SK-N-MC (cell line): ENCODE measurements at regions not wholly inside any gene's neighbourhood (a gene's known extent, or its start where the extent isn't known, plus 50 kb on each side); places are given as distances from the start of the nearest gene placed in this dataset.

Experiments used
- DNase-seq: peaks from one replicate; pipeline ENCODE4 v3.0.0-alpha.2; 2011; ENCODE audit warnings: low read depth, low spot score
- H3K27ac ChIP-seq: fragments of 200-600 bp; sonication (generic); 2 replicates; pipeline ENCODE4 v1.5.1; 2016; ENCODE audit warnings: mixed run types
- H3K36me3 ChIP-seq: fragments of 200-600 bp; sonication (generic); 2 replicates; pipeline ENCODE4 v1.6.1; 2017; ENCODE audit warnings: antibody characterized with exemption, low read length, mixed read lengths; ENCODE audit not compliant: insufficient read depth
- H3K4me3 ChIP-seq: fragments of 200-600 bp; sonication (generic); 2 replicates; pipeline ENCODE4 v1.5.1; 2016
- H3K9ac ChIP-seq: fragments of 200-600 bp; sonication (generic); 2 replicates; pipeline ENCODE4 v1.8.0; 2017; ENCODE audit warnings: mixed run types, mixed read lengths; ENCODE audit not compliant: insufficient read length
- H3K9me3 ChIP-seq: fragments of 200-600 bp; sonication (generic); 2 replicates; pipeline ENCODE4 v1.6.1; 2017; ENCODE audit warnings: low read depth, mild to moderate bottlenecking, antibody characterized with exemption, low read length, moderate library complexity, mixed read lengths
- EZH2 ChIP-seq: fragments of 200-600 bp; sonication (generic); IDR thresholded peaks from one replicate; pipeline ENCODE4 v1.6.1; 2017; ENCODE audit warnings: antibody characterized with exemption
- FOXP2 ChIP-seq: optimal IDR thresholded peaks from 2 replicates; pipeline ENCODE3; 2011; ENCODE audit warnings: mild to moderate bottlenecking, moderate library complexity; ENCODE audit not compliant: insufficient read depth; ENCODE audit errors: extremely low read length, control extremely low read depth
- POLR2AphosphoS5 ChIP-seq: IDR thresholded peaks from 2 replicates; pipeline ENCODE4 v1.6.1; 2012; ENCODE audit warnings: mild to moderate bottlenecking, low read depth, low read length, borderline replicate concordance

- Histone ChIP-seq H3K9me3 (no peaks in the 10 kb centered on the region), H3K4me3 (no peak overlapping the region), H3K36me3 (no peaks in the 10 kb centered on the region), H3K27ac (no peak overlapping the region), H3K9ac (no peak overlapping the region)
- DNase-seq = no peak
- TF ChIP-seq POLR2AphosphoS5 (no peak), FOXP2 (no peak), EZH2 (no peak)
Measured at GRCh38 chr2:239729151-239729550, 296.0 kb downstream of the NDUFA10 start.

- Histone ChIP-seq H3K36me3 (no peaks in the 10 kb centered on the region), H3K9ac (no peak overlapping the region), H3K9me3 (no peaks in the 10 kb centered on the region), H3K4me3 (no peak overlapping the region), H3K27ac (no peak overlapping the region)
- DNase-seq = no peak
- no peak for TF ChIP-seq EZH2
- TF ChIP-seq FOXP2 = no peak
- no peak for TF ChIP-seq POLR2AphosphoS5
Measured at GRCh38 chr2:239728751-239729150, 296.4 kb downstream of the NDUFA10 start.

GRCh38 chr2:239727776-239728600 lies 297.2 kb downstream of the NDUFA10 start:
- Histone ChIP-seq H3K27ac (no peak overlapping the region), H3K9me3 (no peaks in the 10 kb centered on the region), H3K36me3 (no peaks in the 10 kb centered on the region), H3K9ac (no peak overlapping the region), H3K4me3 (no peak overlapping the region)
- TF ChIP-seq POLR2AphosphoS5 (no peak), FOXP2 (no peak), EZH2 (no peak)
- no peak for DNase-seq

- no peak for DNase-seq
- Histone ChIP-seq H3K4me3 (no peak overlapping the region), H3K9ac (no peak overlapping the region), H3K36me3 (no peaks in the 10 kb centered on the region), H3K9me3 (no peaks in the 10 kb centered on the region), H3K27ac (no peak overlapping the region)
- TF ChIP-seq EZH2 = no peak
- no peak for TF ChIP-seq POLR2AphosphoS5
- TF ChIP-seq FOXP2 = no peak
Measured at GRCh38 chr2:239727182-239727775, 297.9 kb downstream of the NDUFA10 start.

- DNase-seq = no peak
- H3K36me3 ChIP-seq = no peaks in the 10 kb centered on the region
- H3K9me3 ChIP-seq = no peaks in the 10 kb centered on the region
- no peak overlapping the region for H3K4me3 ChIP-seq
- no peak overlapping the region for H3K27ac ChIP-seq
- H3K9ac ChIP-seq = no peak overlapping the region
- TF ChIP-seq FOXP2 (no peak), EZH2 (no peak), POLR2AphosphoS5 (no peak)
Measured at GRCh38 chr2:239726631-239727181, 298.4 kb downstream of the NDUFA10 start.

- no peaks in the 10 kb centered on the region for H3K36me3 ChIP-seq
- H3K9ac ChIP-seq = no peak overlapping the region
- TF ChIP-seq POLR2AphosphoS5 (no peak), FOXP2 (no peak), EZH2 (no peak)
- no peaks in the 10 kb centered on the region for H3K9me3 ChIP-seq
- DNase-seq = no peak
- H3K27ac ChIP-seq = no peak overlapping the region
- H3K4me3 ChIP-seq = no peak overlapping the region
Measured at GRCh38 chr2:239726091-239726591, 299.0 kb downstream of the NDUFA10 start.

- TF ChIP-seq EZH2 = no peak
- no peak for TF ChIP-seq FOXP2
- TF ChIP-seq POLR2AphosphoS5 = no peak
- no peaks in the 10 kb centered on the region for H3K9me3 ChIP-seq
- no peaks in the 10 kb centered on the region for H3K36me3 ChIP-seq
- H3K27ac ChIP-seq = no peak overlapping the region
- DNase-seq = no peak
- no peak overlapping the region for H3K9ac ChIP-seq
- no peak overlapping the region for H3K4me3 ChIP-seq
Measured at GRCh38 chr2:239725551-239725890, 299.6 kb downstream of the NDUFA10 start.

- no peak for DNase-seq
- TF ChIP-seq EZH2 (no peak), FOXP2 (no peak), POLR2AphosphoS5 (no peak)
- no peaks in the 10 kb centered on the region for H3K36me3 ChIP-seq
- H3K9ac ChIP-seq = no peak overlapping the region
- no peak overlapping the region for H3K4me3 ChIP-seq
- H3K27ac ChIP-seq = no peak overlapping the region
- H3K9me3 ChIP-seq = no peaks in the 10 kb centered on the region
Measured at GRCh38 chr2:239724851-239725550, 300.1 kb downstream of the NDUFA10 start.

- no peak for DNase-seq
- TF ChIP-seq FOXP2 = no peak
- TF ChIP-seq POLR2AphosphoS5 = no peak
- no peak for TF ChIP-seq EZH2
- Histone ChIP-seq H3K4me3 (no peak overlapping the region), H3K9me3 (no peaks in the 10 kb centered on the region), H3K36me3 (no peaks in the 10 kb centered on the region), H3K27ac (no peak overlapping the region), H3K9ac (no peak overlapping the region)
Measured at GRCh38 chr2:239724194-239724849, 300.8 kb downstream of the NDUFA10 start.
